Stimulated activated naive CD8-positive, alpha-beta T cell treated with anti-CD3 and anti-CD28 coated beads, Interleukin-15, amount 100 ng/mL, for 72 hours (primary cell): ENCODE measurements at regions not wholly inside any gene's neighbourhood (a gene's known extent, or its start where the extent isn't known, plus 50 kb on each side); places are given as distances from the start of the nearest gene placed in this dataset.

ENCODE experiments used
- ATAC-seq: fragments of 150-1000 bp; cut with Tn5 transposase; 2 replicates; pipeline ENCODE4 v1.10.0; 2021; ENCODE audit warnings: mild to moderate bottlenecking, moderate library complexity
- DNase-seq, 2 donors: peaks; one replicate each; pipeline ENCODE4 v3.0.0; 2021 to 2022
- H3K27ac Mint-ChIP-seq, 2 donors: one replicate each; pipeline ENCODE4 v1.8.0; 2022; ENCODE audit warnings: mild to moderate bottlenecking in 2 of 2, mixed read lengths in 2 of 2, moderate library complexity in 2 of 2
- H3K27me3 Mint-ChIP-seq: one replicate; pipeline ENCODE4 v1.8.0; 2022; ENCODE audit warnings: mixed read lengths
- H3K4me1 Mint-ChIP-seq: one replicate; pipeline ENCODE4 v1.8.0; 2022; ENCODE audit warnings: mild to moderate bottlenecking, mixed read lengths
- H3K4me3 Mint-ChIP-seq, 2 donors: one replicate each; pipeline ENCODE4 v1.8.0; 2022; ENCODE audit warnings: mild to moderate bottlenecking in 2 of 2, mixed read lengths in 2 of 2, moderate library complexity in 1 of 2
- H3K9me3 Mint-ChIP-seq, 2 donors: one replicate each; pipeline ENCODE4 v1.8.0; 2022; ENCODE audit warnings: mixed read lengths in 2 of 2

GRCh38 chr13:32851083-32852069, 164.8 kb upstream of the KL start:
- ATAC-seq: no peak
- no peak overlapping the region for H3K4me3 Mint-ChIP-seq
- peaks cover 7% of the 10 kb centered on the region for H3K27me3 Mint-ChIP-seq
- H3K9me3 Mint-ChIP-seq: peaks cover 0 to 6% of the 10 kb centered on the region in 2 donors
- H3K27ac Mint-ChIP-seq: no peak overlapping the region
- H3K4me1 Mint-ChIP-seq: peaks cover 10% of the 10 kb centered on the region
- no peak for DNase-seq

GRCh38 chr13:32852526-32852925, 163.7 kb upstream of the KL start:
- H3K4me3 Mint-ChIP-seq: no peak overlapping the region
- peaks cover 7% of the 10 kb centered on the region for H3K27me3 Mint-ChIP-seq
- H3K9me3 Mint-ChIP-seq: peaks cover 0 to 6% of the 10 kb centered on the region in 2 donors
- H3K27ac Mint-ChIP-seq: no peak overlapping the region
- DNase-seq (no peak), ATAC-seq (no peak)
- H3K4me1 Mint-ChIP-seq: peaks cover 5% of the 10 kb centered on the region

GRCh38 chr13:32857077-32857476, 159.1 kb upstream of the KL start:
- Mint-ChIP-seq H3K4me3 (no peak overlapping the region), H3K9me3 (no peaks in the 10 kb centered on the region), H3K27ac (no peak overlapping the region), H3K27me3 (no peaks in the 10 kb centered on the region), H3K4me1 (no peaks in the 10 kb centered on the region)
- ATAC-seq (no peak), DNase-seq (no peak)

GRCh38 chr13:32857689-32858088, 158.5 kb upstream of the KL start:
- Mint-ChIP-seq H3K4me3 (no peak overlapping the region), H3K27me3 (no peaks in the 10 kb centered on the region), H3K27ac (no peak overlapping the region), H3K4me1 (no peaks in the 10 kb centered on the region), H3K9me3 (no peaks in the 10 kb centered on the region)
- no peak for DNase-seq
- ATAC-seq: no peak

GRCh38 chr13:32859707-32860292, 156.4 kb upstream of the KL start:
- Mint-ChIP-seq H3K27me3 (no peaks in the 10 kb centered on the region), H3K4me1 (no peaks in the 10 kb centered on the region), H3K9me3 (no peaks in the 10 kb centered on the region), H3K4me3 (no peak overlapping the region), H3K27ac (no peak overlapping the region)
- ATAC-seq (no peak), DNase-seq (no peak)

- H3K4me1 Mint-ChIP-seq: no peaks in the 10 kb centered on the region
- H3K27me3 Mint-ChIP-seq: no peaks in the 10 kb centered on the region
- DNase-seq (no peak), ATAC-seq (no peak)
- no peak overlapping the region for H3K27ac Mint-ChIP-seq
- H3K9me3 Mint-ChIP-seq: no peaks in the 10 kb centered on the region
- H3K4me3 Mint-ChIP-seq: no peak overlapping the region
Measured at GRCh38 chr13:32861304-32861703, 154.9 kb upstream of the KL start.

GRCh38 chr13:32863596-32863995, 152.6 kb upstream of the KL start:
- H3K4me3 Mint-ChIP-seq: no peak overlapping the region
- ATAC-seq (no peak), DNase-seq (no peak)
- peaks cover 0 to 7% of the 10 kb centered on the region in 2 donors for H3K9me3 Mint-ChIP-seq
- no peaks in the 10 kb centered on the region for H3K27me3 Mint-ChIP-seq
- H3K4me1 Mint-ChIP-seq: no peaks in the 10 kb centered on the region
- no peak overlapping the region for H3K27ac Mint-ChIP-seq

GRCh38 chr13:32866921-32867320, 149.3 kb upstream of the KL start:
- no peaks in the 10 kb centered on the region for H3K27me3 Mint-ChIP-seq
- peaks cover 14 to 15% of the 10 kb centered on the region in 2 donors for H3K9me3 Mint-ChIP-seq
- H3K4me1 Mint-ChIP-seq: no peaks in the 10 kb centered on the region
- no peak overlapping the region for H3K27ac Mint-ChIP-seq
- ATAC-seq (no peak), DNase-seq (no peak)
- no peak overlapping the region for H3K4me3 Mint-ChIP-seq

- no peak for ATAC-seq
- peak overlapping the region in 1 of 2 donors; percentile 44 for H3K27ac Mint-ChIP-seq
- H3K9me3 Mint-ChIP-seq: no peaks in the 10 kb centered on the region
- no peak overlapping the region for H3K4me3 Mint-ChIP-seq
- no peak for DNase-seq
- H3K4me1 Mint-ChIP-seq: peaks cover 10% of the 10 kb centered on the region
- no peaks in the 10 kb centered on the region for H3K27me3 Mint-ChIP-seq
Measured at GRCh38 chr13:32877491-32877890, 138.7 kb upstream of the KL start.

- Mint-ChIP-seq H3K27me3 (no peaks in the 10 kb centered on the region), H3K4me1 (peaks cover 10% of the 10 kb centered on the region), H3K4me3 (no peak overlapping the region), H3K9me3 (no peaks in the 10 kb centered on the region), H3K27ac (no peak overlapping the region)
- no peak for DNase-seq
- no peak for ATAC-seq
Measured at GRCh38 chr13:32878163-32878562, 138.1 kb upstream of the KL start.

- Mint-ChIP-seq H3K27ac (no peak overlapping the region), H3K27me3 (no peaks in the 10 kb centered on the region), H3K9me3 (no peaks in the 10 kb centered on the region), H3K4me3 (no peak overlapping the region), H3K4me1 (peaks cover 10% of the 10 kb centered on the region)
- DNase-seq (no peak), ATAC-seq (no peak)
Measured at GRCh38 chr13:32880636-32881035, 135.6 kb upstream of the KL start.

- no peak for DNase-seq
- Mint-ChIP-seq H3K4me3 (no peak overlapping the region), H3K4me1 (peaks cover 10% of the 10 kb centered on the region), H3K9me3 (no peaks in the 10 kb centered on the region), H3K27me3 (no peaks in the 10 kb centered on the region), H3K27ac (no peak overlapping the region)
- peak; percentile 80 for ATAC-seq
Measured at GRCh38 chr13:32881074-32881776, 135.0 kb upstream of the KL start.

- ATAC-seq (no peak), DNase-seq (no peak)
- H3K4me1 Mint-ChIP-seq: peaks cover 10% of the 10 kb centered on the region
- H3K27me3 Mint-ChIP-seq: no peaks in the 10 kb centered on the region
- H3K27ac Mint-ChIP-seq: no peak overlapping the region
- no peak overlapping the region for H3K4me3 Mint-ChIP-seq
- H3K9me3 Mint-ChIP-seq: no peaks in the 10 kb centered on the region
Measured at GRCh38 chr13:32881777-32882145, 134.5 kb upstream of the KL start.

- H3K9me3 Mint-ChIP-seq: peaks cover 4 to 6% of the 10 kb centered on the region in 2 donors
- peaks cover 10% of the 10 kb centered on the region for H3K4me1 Mint-ChIP-seq
- DNase-seq (no peak), ATAC-seq (no peak)
- no peak overlapping the region for H3K4me3 Mint-ChIP-seq
- no peaks in the 10 kb centered on the region for H3K27me3 Mint-ChIP-seq
- H3K27ac Mint-ChIP-seq: no peak overlapping the region
Measured at GRCh38 chr13:32882691-32883090, 133.5 kb upstream of the KL start.

- DNase-seq: no peak
- Mint-ChIP-seq H3K27me3 (no peaks in the 10 kb centered on the region), H3K9me3 (peaks cover 5 to 8% of the 10 kb centered on the region in 2 donors), H3K4me1 (peaks cover 10% of the 10 kb centered on the region), H3K4me3 (no peak overlapping the region), H3K27ac (no peak overlapping the region)
- no peak for ATAC-seq
Measured at GRCh38 chr13:32883474-32883873, 132.7 kb upstream of the KL start.

- DNase-seq (no peak), ATAC-seq (no peak)
- Mint-ChIP-seq H3K27ac (no peak overlapping the region), H3K9me3 (peaks cover 5 to 8% of the 10 kb centered on the region in 2 donors), H3K4me3 (no peak overlapping the region), H3K4me1 (no peaks in the 10 kb centered on the region), H3K27me3 (no peaks in the 10 kb centered on the region)
Measured at GRCh38 chr13:32887617-32888016, 128.6 kb upstream of the KL start.
